ENCODE measurements at regions not wholly inside any gene's neighbourhood (a gene's known extent, or its start where the extent isn't known, plus 50 kb on each side); places are given as distances from the start of the nearest gene placed in this dataset.
A peak's percentile ranks its signal among the peaks of the same experiment; 100 is the strongest.

- H4K91ac ChIP-seq (replicated peaks; ENCODE audit: insufficient read length, low read length) = no peak overlapping the region
- H3K4ac ChIP-seq (replicated peaks; ENCODE audit: insufficient read length, low read depth, low read length) = no peak overlapping the region
- H3K36me3 ChIP-seq (ENCODE audit: control insufficient read depth in 2 of 4, insufficient read depth in 4 of 4, low read length in 3 of 4) = no peaks in the 10 kb centered on the region
- no peak overlapping the region for H2BK15ac ChIP-seq (ENCODE audit: low read length)
- H2BK120ac ChIP-seq (replicated peaks; ENCODE audit: low read depth, low read length) = no peak overlapping the region
- H2BK12ac ChIP-seq (ENCODE audit: low read depth, low read length) = 0 out of 2 replicates have a peak overlapping the region, but pooled peaks have one; percentile 1
- H3K4me1 ChIP-seq (replicated peaks in 1 of 4; ENCODE audit: control insufficient read depth in 3 of 4, insufficient read depth in 4 of 4, low read length in 3 of 4) = no peaks in the 10 kb centered on the region
- no peak overlapping the region for H3K18ac ChIP-seq (ENCODE audit: extremely low read depth, low read length)
- H3K23ac ChIP-seq (ENCODE audit: insufficient read length) = no peak overlapping the region
- ChIA-PET CTCF (ENCODE audit: partially characterized antibody) (no interaction called here), POLR2A (ENCODE audit: partially characterized antibody) (no interaction called here)
- DNase-seq (ENCODE audit: low read depth in 1 of 2, low spot score in 2 of 2) (no peak), FAIRE-seq (no peak)
- H3K79me1 ChIP-seq (ENCODE audit: low read depth, low read length) = no peaks in the 10 kb centered on the region
- no peaks in the 10 kb centered on the region for H3K79me2 ChIP-seq (ENCODE audit: control insufficient read depth in 1 of 2, insufficient read depth in 2 of 2, low read length in 2 of 2)
- no peak overlapping the region for H3K4me2 ChIP-seq (ENCODE audit: insufficient read depth in 1 of 2, low read depth in 2 of 2, low read length in 2 of 2)
- H3K27ac ChIP-seq (ENCODE audit: low read depth, low read length) = no peak overlapping the region
- no peak overlapping the region for H4K8ac ChIP-seq (ENCODE audit: extremely low read depth, insufficient read depth, low read length)
- H2AFZ ChIP-seq (ENCODE audit: low read length) = no peak overlapping the region
- 100% methylated on average over 2 of the region's 2 CpGs; no CpG with 5 or more reads in 1 of the 2 experiments for WGBS, 2 experiments (ENCODE audit: extremely low coverage in 1 of 2, insufficient coverage in 1 of 2, insufficient read length in 1 of 2, insufficient replicate concordance in 2 of 2, low coverage in 1 of 2, low lambda C conversion rate in 2 of 2, missing lambda C conversion rate in 1 of 2)
- H3K4me3 ChIP-seq (ENCODE audit: extremely low read depth in 1 of 4, insufficient read depth in 2 of 4, low read depth in 3 of 4, low read length in 4 of 4) = no peak overlapping the region
- H2BK20ac ChIP-seq (ENCODE audit: low read length) = no peak overlapping the region
- no peaks in the 10 kb centered on the region for H3K23me2 ChIP-seq (ENCODE audit: low read depth, low read length)
- H3K27me3 ChIP-seq (replicated peaks in 1 of 4; ENCODE audit: control insufficient read depth in 3 of 4, extremely low read depth in 1 of 4, insufficient read depth in 3 of 4, low read length in 3 of 4) = no peaks in the 10 kb centered on the region
- no peaks in the 10 kb centered on the region for H4K20me1 ChIP-seq (replicated peaks in 1 of 2; ENCODE audit: control insufficient read depth in 1 of 2, insufficient read depth in 2 of 2, low read length in 2 of 2)
- no peak overlapping the region for H4K5ac ChIP-seq (ENCODE audit: insufficient read length, low read depth, low read length)
- H3K9ac ChIP-seq (replicated peaks in 1 of 4; ENCODE audit: extremely low read depth in 1 of 4, low read depth in 3 of 4, low read length in 3 of 4) = no peak overlapping the region
- no peak overlapping the region for H3K14ac ChIP-seq (ENCODE audit: insufficient read length)
- H3K9me3 ChIP-seq (ENCODE audit: insufficient read depth in 2 of 2, low read depth in 1 of 2, low read length in 1 of 2) = no peaks in the 10 kb centered on the region
- no peak overlapping the region for H2AK5ac ChIP-seq (ENCODE audit: low read depth, low read length)
- H2BK5ac ChIP-seq (ENCODE audit: low read depth, low read length) = no peak overlapping the region
- H3K56ac ChIP-seq (replicated peaks; ENCODE audit: insufficient read length, low read depth, low read length) = no peak overlapping the region
- TF ChIP-seq CREB1 (IDR thresholded peaks at IDR 0.05) (no peak), HDAC6 (IDR thresholded peaks at IDR 0.05; ENCODE audit: low read depth, low read length) (no peak), JUN (IDR thresholded peaks at IDR 0.05; ENCODE audit: low read depth, low read length) (no peak), TCF12 (IDR thresholded peaks at IDR 0.05; ENCODE audit: low read depth, low read length) (no peak), NANOG (IDR thresholded peaks at IDR 0.05; ENCODE audit: insufficient read depth, low read depth, low read length, poor library complexity, severe bottlenecking) (no peak), E2F6 (IDR thresholded peaks at IDR 0.05) (no peak), TAF1 (IDR thresholded peaks at IDR 0.05; ENCODE audit: low read depth, low read length) (no peak)
Measured at GRCh38 chr12:127567531-127567930, 699.4 kb upstream of the TMEM132C start.
